ENCODE measurements at regions not wholly inside any gene's neighbourhood (a gene's known extent, or its start where the extent isn't known, plus 50 kb on each side); places are given as distances from the start of the nearest gene placed in this dataset.

DNA sequence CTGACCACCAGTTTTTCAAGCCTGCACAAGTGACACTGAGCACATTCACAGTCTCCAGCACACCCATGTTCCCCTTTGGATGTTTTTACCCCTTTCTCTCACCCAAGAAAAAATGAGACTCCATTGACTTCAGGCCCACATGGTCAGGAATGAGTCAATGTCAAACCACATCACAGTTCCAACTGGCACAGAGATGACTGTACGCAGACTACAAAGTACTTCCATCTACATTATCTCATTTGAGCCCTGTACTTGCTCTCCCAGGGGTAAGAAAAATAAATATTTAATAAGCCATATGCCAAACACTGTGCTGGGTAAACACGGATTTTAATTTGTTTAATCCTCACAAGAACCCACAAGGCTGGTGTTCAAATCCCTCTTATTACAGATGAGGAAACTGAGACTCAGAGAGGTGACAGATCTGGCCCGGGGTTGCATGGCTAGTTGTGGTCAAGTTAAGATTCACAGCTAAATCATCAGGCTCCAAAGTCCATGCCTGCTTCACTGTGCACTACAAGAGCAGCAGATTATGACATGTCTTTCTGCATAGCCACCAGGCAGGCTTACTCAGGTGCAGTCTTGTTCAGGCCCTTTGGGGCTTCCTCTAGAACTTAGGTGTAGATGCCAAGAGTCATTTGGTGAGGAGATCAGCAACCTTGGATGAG lies 106.1 kb downstream of the TXNL1 start:
- TF ChIP-seq POLR2AphosphoS5 (IDR thresholded peaks at IDR 0.05) = no peak
- no peak for TF ChIP-seq POLR2A (IDR thresholded peaks at IDR 0.05; ENCODE audit: low read depth)
- no peak for TF ChIP-seq CTCF (IDR thresholded peaks at IDR 0.05)
